Skin of body (tissue), 1 donor: ENCODE measurements at regions not wholly inside any gene's neighbourhood (a gene's known extent, or its start where the extent isn't known, plus 50 kb on each side); places are given as distances from the start of the nearest gene placed in this dataset.
A peak's percentile ranks its signal among the peaks of the same experiment; 100 is the strongest.

Source experiments
- DNase-seq: peaks from one replicate; lab custom pipeline; 2025; lab: John Stamatoyannopoulos, UW

DNA sequence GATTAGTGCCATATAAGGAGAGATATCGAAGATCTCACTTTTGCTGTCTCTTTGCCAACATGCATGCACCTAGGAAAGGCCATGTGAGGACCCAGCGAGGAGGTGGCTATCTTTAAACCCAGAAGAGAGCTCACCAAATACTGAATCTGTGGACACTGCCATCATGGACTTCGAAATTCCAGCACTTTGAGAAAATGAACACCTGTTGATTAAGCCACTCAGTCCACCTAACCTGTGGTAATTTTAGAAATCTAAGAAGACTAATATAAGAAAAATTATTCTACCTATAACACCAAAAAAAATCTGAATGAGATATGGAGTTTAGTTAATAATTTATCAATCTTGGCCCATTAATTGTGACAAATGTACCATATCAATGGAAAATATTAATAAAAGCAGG is 193.6 kb upstream of the CARD18 start:
- no peak for DNase-seq

DNA sequence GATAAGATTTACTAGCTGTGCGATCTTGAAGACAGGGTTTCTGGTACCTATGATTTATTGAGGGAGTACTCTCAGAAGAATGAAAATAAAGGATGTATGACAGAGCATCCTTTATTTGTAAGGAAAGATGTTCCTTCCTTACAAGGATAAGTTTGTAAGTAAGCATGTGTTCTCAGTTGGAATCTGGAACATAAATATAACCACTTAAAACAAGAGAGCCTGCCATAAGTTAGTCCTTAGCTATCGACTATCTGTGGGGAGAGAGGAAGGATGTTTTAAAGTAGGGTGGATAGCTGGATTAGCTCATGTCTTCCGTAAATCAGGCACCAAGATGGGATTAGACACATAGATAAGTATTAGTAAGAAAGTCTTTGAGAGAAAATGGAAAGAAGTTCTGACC is 192.6 kb upstream of the CARD18 start:
- DNase-seq, result no peak

DNA sequence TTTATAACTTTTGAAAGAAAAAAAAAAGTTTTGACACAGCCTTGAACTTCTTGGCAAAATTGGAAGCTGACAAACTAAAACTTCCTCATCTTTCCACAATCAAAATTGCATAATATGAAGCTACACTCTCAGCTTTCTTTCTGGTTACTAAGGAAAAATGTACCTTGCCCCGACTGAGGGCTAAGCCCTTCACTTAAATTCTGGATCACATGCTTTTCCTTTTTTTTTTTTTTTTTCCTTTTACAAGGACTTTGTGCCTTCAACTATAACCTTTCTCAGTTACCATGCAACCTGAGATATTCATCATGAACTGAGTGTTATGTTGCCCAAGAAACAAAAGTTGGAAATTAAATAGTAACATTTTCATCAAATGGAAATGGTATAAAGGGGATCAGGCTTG is 188.5 kb upstream of the CARD18 start:
- DNase-seq, result no peak

DNA sequence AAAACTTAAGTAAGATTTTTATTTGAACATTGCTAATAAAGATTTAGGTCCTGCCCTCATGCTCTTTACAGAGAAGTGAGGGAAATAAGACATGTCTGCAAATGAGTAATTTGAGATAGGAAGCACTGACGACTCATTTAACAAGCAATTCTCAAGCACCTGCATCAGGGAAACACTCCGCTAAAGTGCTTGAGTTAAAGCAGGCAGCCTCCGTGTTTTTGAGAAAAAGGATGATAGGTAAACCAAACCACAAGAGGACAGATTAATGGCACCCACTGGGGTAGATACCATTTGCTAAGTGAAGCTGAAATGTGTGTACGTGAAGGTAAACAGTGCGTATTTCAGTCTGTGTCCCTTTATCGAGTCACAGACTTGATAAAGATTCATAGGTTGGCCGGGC is 184.6 kb upstream of the CARD18 start:
- DNase-seq, result no peak

DNA sequence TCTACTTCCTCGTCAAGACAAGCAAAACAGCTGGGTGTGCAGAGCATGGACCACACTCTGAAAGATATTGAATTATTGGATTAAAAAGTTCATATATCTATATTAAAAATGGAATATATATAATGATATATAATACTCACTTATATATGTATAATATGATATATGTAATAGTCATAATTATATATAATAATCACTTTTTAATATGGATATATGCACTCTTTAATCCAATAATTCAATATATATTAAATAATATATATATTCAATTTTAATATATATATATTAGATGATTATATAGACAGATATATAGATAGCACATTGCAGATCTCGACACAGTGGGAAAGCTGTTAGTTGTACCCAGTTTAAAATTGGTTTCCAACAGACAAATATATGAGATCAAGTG is 182.1 kb upstream of the CARD18 start:
- DNase-seq, result no peak

DNA sequence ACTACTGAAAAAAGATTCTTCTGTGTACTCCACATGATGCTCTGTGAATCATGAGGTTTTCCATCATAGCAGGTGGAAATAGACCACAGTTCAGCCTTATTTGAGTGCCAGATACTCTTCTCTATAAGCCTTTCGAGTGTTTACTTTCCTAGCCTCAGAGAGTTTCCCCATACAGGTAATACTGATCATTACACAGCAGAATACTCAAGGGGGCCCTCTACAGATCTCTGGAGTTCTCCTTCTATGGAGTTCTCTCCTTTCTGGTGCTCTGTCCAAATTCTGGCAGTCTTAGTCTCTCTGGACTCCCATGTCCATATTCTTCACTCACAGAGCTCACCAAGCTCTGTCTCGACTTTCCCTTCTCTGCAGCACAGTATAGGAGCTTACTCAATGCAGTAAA is 175.7 kb upstream of the CARD18 start:
- no peak for DNase-seq

DNA sequence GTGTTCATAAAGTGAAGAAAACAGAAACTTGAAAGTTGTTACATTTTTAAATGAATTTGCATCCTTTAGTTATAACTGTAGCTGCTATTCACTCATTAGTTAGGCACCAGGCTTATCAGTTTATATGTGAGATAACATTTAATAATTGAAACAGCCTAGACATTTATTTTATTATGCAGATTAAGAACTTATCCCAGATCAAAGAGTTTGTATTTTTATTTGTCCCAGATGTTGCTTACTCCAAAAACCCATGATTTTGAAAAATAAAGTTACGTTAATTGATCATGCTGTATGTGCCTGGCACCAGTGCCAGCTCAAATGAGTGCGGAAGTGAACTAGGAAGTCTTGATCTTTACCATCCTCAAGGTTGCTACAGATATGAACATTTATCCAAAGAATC is 172.7 kb upstream of the CARD18 start:
- no peak for DNase-seq

DNA sequence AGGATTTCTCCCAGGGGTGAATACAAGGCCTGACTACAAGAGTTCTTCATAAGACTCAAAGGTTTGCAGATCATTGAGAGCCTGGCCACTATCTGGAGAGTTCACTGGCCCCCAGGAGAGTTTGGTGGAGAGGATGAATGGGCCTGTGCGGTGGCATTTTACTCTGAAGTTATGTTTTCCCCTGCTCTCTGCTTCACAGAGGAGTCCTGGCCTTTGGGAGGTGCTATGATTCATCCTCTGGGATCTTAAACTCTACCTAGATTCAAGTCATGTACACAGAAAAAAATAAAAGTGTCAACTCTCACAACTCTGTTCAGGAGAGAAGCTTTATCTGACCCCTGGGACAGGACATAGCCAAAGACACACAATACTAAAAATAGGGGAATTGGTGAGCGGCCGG is 159.1 kb upstream of the CARD18 start:
- DNase-seq, result no peak

DNA sequence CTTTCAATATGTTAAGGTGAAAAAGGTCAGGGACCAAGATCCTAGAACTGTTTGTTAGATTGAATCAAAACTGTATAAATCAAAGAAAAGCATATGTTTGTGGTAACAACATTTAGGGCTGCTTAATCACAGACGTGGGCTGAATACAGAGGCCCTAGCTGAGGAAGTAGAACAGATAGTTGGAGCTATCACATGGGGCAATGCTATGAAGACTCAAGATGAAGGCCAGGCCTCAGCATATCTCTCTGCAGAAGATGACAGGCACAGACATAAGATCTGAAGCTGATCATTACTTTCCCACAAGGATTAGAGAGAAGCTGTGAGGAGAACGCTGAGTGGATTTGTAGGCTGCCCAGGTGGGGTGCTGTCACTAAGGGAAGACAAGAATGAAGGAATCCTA is 158.6 kb upstream of the CARD18 start:
- DNase-seq, result no peak

DNA sequence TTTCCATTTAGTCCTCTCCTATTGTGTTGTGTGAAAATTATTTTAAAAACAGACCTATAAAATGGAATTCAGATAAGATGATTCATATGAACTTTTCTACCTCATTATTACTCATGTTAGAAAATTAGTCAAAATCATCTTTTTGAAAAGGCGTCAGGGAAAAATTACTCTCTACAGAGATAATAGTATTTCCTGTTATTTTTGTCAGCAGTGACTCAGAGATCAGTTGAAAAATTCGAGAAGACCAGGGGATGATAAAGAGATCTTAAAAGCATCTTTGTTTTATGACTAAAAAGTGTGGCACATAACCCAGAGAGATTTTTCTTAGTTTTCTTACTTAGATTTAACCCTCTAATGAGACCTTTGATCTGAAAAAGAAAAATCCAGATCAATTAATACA is 157.9 kb upstream of the CARD18 start:
- no peak for DNase-seq

DNA sequence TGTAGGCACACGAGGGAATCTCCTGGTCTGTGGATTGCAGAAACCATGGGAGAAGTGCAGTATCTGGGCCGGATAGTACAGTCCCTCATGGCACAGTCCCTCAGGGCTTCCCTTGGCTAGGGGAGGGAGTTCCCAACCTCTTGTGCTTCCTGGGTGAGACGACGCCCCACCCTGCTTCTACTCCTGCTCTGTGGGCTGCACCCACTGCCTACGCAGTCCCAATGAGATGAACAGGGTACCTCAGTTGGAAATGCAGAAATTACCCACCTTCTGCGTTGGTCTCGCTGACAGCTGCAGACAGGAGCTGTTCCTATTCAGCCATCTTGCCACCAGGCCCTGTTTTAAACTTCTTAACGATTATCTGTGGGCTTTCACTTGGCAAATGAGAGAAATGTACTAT is 157.2 kb upstream of the CARD18 start:
- no peak for DNase-seq

DNA sequence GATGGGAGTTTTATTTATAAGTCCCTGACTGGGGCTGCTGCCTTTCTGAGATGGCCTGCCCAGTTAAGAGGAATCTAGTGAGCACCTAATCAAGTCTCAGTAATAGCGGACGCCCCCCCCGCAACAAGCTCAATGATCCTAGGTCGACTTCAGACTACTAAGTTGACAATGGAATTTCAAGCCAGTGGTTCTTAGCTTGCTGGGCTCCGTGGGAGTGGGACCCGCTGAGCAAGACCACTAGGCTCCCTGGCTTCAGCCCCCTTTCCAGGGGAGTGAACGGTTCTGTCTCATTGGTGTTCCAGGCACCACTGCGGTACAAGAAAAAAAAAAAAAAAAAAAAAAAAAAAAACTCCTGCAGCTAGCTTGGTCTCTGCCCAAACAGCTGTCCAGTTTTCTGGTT is 156.8 kb upstream of the CARD18 start:
- no peak for DNase-seq

DNA sequence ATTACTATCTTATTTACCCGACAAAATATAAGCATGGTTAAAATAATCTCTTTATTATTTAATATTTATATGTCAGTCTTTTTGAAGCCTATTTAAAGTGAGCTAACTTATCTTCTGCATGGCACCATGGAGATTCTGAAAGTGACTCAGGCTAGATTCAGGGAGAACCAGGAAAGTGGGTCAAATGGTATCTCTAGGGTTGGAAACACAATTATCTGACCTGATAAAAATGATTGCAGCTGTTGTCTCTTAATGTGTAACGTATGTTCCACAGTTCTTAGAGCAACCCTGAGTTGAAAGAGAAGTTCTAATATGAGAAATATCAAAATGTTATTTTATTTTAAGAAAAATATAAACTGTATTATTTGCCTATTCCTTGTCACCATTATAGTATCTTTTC is 143.1 kb upstream of the CARD18 start:
- DNase-seq, result no peak

DNA sequence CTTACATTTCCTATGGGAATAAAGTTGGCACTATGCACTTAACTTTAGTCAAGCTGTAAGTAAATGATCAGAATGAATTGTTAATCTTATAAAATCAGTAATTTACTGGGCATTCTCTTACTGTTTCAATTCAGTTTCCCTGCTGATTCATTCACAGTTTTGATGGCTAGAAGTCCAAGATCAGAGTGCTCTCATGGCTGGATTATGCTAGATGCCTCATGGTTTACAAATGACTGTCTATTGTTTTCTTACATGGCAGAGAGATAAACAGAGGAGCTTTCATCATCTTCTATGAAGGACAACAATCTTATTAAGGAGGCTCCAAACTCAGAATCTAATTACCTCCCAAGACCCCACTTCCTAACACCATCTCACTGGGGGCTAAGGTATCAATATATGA is 135.1 kb upstream of the CARD18 start:
- DNase-seq, result no peak

DNA sequence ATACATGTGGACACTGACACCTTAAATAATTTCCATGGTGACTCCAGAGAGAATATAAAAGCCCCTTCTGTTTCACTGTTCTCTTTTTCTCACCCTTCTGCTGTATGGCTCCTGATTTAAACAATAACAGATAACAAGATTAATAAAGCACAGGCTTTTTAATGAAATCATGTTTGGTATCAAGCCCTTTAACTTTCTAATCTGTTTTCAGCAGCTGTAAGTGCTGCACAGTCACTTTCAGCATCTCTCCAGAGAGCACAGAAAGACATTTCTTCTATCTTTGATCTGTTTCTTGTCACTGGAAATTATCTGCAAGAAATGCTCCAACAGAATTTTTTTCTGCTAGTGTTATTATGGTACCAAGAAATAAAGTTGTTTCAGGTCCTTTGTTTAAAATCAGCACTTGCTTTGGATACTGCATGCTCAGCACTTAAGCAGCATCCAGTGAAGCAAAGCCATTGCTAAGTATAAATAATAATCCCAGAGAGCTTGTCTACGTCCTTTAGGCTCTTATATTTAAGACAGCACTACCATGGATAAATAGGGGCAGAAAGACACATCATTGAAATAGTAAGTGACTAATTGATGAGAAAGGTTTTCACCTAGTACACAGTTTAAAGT is 134.2 kb upstream of the CARD18 start:
- no peak for DNase-seq

DNA sequence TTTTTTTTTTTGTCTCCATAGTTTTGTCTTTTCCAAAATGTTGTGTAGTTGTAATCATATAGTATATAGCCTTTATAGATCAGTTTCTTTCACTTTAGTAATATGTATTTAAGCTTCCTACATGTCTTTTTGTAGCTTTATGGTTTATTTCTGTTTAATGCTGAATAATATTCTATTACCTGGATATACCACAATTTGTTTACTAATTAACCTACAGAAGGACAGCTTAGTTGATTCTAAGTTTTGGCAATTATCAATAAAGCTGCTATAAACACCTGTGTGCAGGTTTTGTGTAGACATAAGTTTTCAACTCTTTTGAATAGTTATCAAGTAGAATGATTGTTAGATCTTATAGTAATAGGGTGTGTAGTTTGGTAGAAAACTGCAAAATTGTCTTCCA is 130.3 kb upstream of the CARD18 start:
- no peak for DNase-seq

DNA sequence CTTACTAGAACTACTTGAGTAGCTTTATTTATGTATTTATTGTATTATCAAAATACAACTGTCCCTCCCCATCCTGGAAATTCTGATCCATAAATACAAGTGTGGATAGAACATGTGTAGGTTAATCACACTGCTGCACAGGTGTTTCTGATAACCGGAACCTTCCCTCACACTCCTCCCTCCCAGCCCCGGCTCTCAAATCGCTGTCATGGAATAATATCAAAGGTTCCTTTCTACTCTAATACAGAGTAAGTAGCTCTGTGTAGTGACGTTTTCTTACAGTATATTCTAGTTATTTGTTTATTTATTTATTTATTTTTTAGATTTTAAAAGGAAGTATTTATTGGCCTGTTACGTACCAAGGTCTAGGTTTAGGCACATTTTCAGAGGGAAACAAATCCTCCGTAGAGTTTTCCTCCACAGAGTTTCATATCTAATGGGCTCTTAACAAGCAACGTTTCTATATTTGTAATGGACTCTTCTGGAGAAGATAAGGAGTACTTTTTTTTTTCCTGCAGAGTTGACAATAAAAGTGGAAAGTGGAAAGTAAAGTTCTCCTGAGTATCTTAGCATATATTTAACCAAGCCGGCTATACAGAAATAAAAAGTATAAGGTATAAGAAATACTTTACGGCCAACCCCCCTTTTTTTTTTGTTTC is 129.0 kb upstream of the CARD18 start:
- DNase-seq, result no peak

DNA sequence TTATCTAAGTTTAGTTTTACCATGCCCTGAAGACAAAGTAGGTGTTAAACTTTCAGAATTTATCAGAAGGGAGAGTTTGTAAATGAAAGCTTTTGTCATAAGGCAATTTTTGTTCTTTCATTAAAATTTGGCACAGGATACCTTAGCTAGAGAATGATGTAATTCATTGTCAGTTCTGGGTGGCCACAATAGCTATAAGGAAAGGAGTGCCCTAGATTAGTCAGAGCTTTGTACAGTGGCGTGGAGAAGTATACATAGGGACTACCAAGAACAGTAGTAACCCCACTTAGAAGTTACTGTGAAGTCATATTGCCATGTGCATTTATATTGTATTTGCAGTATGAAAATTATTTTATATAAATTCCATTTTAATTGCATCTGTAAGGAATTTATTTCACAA is 126.3 kb upstream of the CARD18 start:
- no peak for DNase-seq

DNA sequence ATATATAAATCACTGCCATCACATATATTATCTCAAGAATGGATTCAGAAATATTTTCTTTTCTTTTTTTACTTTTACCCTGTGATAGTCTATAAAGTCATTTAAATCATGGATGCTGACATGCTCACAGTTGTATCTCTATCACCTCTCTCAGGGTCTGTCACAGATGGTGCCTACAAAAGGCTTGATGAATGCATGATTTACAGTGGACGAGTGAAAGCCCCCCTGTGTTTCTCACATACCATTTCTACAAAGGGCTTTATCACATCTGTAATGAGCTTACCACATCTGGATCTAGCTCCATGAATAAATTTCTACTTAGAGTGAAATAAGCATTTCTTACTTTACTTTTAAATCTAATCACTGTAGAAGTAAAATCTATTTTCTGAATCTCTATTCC is 121.4 kb upstream of the CARD18 start:
- no peak for DNase-seq

DNA sequence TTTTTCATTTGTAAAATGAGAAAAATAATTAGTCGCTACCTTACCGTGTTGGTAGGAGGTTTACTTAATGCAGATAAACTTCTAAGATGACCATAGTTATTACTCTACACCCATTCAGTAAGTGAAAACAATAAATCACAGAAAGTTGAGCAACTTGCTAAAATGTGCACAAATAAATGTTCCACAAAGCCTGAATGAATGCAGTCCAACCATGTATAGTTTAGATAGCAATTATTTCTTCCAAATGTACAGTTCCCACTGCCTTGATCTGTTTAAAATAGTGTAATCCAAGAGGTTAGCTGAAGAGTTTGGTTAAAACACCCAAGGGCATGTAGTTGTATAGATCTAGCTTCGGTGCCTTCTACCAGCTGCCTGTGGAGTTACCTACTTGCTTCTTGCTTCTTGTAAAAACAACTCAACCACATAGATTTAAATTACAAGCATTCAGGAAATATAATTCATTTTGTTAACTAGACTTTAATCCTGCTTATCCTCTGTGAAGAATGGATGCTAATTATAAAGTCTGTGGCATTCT is 106.3 kb upstream of the CARD18 start:
- DNase-seq, result no peak

DNA sequence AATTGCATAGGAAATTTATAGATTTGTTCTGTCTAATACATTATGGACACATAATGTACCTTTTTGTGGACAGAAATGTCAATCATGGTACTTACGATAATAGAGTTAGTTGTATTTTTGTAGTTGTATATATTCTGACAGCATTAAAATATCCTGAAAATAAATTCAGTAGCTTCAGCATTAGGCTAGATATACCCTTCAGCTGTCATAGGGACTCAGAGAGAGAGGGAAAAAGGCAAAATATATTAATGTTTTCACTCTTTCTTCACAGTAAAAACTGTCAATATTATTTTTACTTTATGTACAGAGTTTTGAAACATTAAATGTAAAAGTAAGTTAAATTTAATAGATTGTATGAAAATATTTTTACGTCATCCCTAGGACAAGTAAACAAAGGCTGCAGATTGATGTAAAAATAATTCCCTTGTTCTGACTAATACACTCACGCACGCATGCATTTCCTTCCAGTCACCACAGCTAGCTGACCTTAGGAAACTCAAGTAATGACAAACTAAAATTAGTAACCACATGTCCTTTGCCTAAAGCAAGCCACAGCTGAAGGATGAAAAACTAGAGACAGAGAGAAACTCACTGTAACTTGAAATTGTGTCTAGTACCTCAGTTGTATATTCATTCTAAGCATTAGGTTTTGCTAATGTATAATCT is 104.7 kb upstream of the CARD18 start:
- DNase-seq, result peak; percentile 24

DNA sequence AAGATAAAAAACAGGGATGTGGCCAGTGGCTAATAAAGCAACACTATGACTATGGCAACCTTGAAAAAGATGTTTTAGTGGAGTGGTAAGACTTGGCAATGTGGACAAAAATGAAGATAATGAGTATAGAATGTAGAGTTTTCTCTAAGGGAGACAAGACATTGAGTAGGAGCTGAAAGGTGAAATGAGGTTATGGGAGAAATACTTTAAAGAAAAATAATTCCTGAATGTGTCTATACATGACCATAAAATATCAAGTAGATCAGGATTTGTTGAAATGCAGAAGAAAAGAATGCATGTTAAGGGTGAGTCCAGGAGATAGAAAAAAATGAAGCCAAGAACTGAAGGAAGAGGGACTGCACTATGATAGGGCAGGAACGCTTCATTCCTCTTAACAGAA is 101.6 kb upstream of the CARD18 start:
- DNase-seq, result no peak

DNA sequence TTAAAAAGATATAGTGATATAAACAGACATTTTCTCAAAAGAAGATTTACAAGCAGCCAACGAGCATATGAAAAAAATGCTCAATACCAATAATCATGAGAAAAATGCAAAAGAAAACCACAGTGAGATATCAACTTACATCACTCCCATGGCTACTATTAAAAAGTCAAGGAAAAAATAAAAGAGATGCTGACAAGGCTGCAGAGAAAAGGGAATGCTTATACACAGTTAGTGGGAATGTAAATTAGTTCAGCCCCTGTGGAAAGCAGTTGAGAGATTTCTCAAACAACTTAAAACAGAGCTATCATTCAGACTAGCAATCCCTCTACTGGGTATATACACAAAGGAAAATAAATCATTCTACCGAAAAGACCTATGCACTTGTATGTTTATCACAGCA is 97.1 kb upstream of the CARD18 start:
- no peak for DNase-seq
